HEK293 (cell line): ENCODE measurements at regions not wholly inside any gene's neighbourhood (a gene's known extent, or its start where the extent isn't known, plus 50 kb on each side); places are given as distances from the start of the nearest gene placed in this dataset.

Experiments
- TCF7L2 ChIP-seq: IDR thresholded peaks from 2 replicates; pipeline ENCODE4 v1.6.1; 2011; ENCODE audit warnings: low read depth, mild to moderate bottlenecking, inconsistent platforms, low read length, moderate library complexity, borderline replicate concordance
- TF ChIP-seq, protein P1 (sequence below): fragments of 450-650 bp; formaldehyde crosslinking; IDR thresholded peaks from 2 replicates; pipeline ENCODE4 v1.5.1; 2016; ENCODE audit warnings: missing biosample characterization, missing genetic modification characterization

DNA sequence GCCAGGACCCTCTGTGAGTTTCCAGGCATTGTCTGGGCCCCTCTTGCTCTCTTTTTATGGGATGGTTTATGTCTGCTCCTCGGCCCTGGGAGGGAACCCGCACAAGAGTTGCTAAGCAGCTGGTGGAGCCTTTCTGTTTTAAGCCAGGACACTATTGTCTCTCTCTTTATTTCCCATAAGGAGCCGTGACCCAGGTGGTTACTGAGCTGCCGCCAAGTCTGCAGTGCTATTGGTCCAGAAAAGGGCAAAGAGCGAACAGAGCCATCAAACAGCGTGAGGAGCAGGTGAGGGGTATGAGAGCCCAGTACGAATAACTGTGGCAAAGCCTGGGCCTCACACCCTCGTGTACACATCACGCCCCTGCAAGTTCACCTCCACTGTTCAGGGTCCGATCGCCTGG lies 280.2 kb downstream of the SHQ1 start:
- TF ChIP-seq TCF7L2, result no peak
- TF ChIP-seq, protein P1, sequence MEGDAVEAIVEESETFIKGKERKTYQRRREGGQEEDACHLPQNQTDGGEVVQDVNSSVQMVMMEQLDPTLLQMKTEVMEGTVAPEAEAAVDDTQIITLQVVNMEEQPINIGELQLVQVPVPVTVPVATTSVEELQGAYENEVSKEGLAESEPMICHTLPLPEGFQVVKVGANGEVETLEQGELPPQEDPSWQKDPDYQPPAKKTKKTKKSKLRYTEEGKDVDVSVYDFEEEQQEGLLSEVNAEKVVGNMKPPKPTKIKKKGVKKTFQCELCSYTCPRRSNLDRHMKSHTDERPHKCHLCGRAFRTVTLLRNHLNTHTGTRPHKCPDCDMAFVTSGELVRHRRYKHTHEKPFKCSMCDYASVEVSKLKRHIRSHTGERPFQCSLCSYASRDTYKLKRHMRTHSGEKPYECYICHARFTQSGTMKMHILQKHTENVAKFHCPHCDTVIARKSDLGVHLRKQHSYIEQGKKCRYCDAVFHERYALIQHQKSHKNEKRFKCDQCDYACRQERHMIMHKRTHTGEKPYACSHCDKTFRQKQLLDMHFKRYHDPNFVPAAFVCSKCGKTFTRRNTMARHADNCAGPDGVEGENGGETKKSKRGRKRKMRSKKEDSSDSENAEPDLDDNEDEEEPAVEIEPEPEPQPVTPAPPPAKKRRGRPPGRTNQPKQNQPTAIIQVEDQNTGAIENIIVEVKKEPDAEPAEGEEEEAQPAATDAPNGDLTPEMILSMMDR, result no peak
